ENCODE measurements at regions not wholly inside any gene's neighbourhood (a gene's known extent, or its start where the extent isn't known, plus 50 kb on each side); places are given as distances from the start of the nearest gene placed in this dataset.
A peak's percentile ranks its signal among the peaks of the same experiment; 100 is the strongest.
"Not testable (repeated sequence)": the region's sequence is repeated elsewhere in the genome, so short reads cannot be mapped to it uniquely, and the experiment has no call there.

DNA sequence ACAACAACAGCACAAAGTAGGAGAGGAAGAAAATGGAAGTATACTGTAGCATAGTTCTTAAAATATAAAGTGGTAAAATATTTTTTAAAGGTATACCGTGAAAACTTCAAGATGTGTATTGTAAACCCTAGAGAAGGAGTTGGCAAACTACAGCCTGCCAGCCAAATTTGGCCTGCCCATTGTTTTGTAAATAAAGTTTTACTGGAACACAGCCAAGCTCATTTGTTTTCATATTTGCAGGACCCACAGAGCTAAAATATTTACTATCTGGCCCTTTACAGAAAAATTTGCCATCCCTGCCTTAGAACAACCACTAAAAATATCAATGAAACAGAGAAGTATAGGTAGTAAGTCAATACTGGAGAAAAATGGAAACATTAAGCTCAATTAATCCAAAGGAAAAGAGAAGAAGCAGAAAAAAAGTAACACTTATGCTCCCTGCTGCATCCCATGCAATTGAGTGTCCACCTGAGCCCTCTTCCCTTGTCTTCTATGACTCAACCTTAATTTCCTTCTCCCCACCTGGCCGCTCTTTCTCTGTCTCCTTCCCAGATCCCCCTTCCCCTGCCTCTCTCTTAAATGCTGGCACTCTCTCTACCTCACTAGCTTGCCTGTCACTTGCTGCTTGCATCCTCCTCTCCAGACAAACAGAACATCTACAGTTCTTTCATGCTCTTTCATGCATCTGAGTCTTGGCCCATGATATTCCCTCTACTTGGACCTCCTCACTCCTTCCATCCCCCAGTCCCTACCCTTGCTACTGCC is 50.6 kb upstream of the FER start:
- DNase-seq (ENCODE audit: low spot score) = no peak

DNA sequence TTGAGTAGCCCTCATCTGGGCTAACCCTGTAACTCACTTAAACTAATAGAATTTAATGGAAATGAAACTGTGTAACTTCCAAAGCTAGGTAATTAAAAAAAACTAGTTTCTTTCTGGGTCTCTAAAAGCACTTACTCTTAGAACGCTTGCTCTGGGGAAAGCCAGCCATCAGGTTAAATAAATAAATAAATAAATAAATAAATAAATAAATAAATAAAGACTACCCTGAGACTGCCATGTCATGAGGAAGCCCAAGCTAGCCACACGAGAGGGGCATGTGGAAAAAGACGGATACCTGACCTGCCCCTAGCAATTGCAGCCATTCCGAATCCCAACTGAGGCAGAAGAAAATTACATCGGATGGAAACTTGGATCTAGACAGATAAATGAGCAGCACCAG is 51.3 kb upstream of the FER start:
- no peak for DNase-seq (ENCODE audit: low spot score)

DNA sequence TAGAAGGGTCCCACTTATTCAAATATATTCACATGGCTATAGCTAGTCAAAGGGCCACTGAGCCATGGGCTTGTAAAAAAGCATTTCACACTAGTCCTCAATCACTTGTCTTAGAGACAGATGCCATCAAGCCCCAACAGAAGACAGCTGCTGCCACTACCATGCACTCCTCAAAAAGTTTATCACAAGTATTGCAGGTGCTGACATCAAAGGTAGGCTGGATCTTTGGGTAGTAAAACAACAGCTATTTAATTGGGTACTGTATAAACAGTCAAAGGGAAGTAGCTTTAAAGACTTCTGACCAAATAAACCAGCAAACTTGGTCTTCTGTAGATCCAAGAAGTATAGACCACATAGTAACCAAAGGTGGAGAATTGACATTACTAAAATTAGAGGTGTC is 59.2 kb upstream of the FER start:
- DNase-seq (ENCODE audit: low spot score) = no peak

DNA sequence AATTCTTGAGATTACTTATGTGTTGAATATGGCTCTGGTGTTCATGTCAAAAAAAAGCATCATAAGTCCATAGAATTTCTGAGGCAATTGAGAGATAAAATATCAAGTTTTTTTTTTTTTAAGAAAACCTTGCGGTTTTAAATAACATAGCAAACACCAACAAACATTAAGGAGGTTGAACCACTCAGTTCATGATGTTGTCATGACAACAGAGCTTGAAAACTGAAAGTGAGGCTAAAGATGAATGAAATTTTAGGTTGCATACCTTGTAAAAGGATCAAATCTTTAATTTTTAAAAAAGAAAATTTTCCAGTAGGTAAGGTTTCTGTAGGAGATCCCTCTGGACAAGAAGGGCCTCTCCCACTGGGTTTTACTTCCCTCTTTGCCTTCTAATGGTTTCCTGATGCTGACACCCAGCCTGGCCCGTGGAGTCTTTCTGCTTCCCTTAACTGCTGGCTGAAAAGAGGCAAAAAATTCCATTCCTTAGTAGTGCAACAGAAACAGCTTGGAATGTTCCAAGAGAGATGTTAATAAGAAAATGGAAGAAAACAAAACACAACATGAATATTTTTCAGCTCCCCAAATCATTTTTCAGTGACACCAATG is 60.0 kb upstream of the FER start:
- peak; percentile 34 for DNase-seq (ENCODE audit: low spot score)

DNA sequence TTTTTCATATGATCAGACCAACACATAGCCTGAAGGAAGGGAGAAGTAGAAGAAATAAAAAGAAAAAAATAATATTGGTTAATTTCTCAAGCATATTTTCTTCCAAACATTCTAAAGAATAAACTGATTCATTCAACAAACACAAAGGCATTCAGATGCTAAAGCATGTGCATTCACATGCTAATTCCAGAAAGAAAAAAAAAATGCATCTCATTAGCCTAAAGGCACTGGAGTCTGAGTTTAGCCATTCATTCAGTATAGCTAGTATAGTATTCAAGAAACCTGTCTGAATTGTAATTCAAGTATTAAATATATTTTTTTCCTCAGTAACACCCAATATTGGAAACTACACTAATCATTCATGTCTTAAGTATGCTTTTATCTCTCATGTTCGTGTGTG is 61.0 kb upstream of the FER start:
- DNase-seq (ENCODE audit: low spot score) = no peak

DNA sequence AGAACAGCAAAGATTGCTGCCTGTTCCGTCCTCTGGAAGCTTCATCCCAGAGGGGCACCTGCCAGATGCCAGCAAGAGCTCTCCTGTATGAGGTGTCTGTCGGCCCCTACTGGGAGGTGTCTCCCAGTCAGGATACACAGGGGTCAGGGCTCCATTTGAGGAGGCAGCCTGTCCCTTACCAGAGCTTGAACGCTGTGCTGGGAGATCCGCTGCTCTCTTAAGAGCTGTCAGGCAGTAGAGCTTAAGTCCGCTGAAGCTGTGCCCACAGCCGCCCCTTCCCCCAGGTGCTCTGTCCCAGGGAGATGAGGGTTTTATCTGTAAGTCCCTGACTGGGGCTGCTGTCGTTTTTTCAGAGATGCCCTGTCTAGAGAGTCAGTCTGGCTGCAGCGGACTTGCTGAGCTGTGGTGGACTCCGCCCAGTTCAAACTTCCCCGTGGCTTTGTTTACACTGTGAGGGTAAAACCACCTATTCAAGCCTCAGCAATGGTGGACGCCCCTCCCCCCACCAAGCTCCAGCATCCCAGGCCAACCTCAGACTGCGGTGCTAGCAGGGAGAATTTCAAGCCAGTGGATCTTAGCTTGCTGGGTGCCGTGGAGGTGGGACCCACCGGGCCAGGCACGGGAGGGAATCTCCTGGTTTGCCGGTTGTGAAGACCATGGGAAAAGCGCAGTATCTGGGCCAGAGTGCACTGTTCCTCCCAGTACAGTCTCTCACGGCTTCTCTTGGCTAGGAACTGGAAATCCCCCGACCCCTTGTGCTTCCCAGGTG is 62.1 kb upstream of the FER start:
- DNase-seq (ENCODE audit: low spot score) = not testable (repeated sequence)

DNA sequence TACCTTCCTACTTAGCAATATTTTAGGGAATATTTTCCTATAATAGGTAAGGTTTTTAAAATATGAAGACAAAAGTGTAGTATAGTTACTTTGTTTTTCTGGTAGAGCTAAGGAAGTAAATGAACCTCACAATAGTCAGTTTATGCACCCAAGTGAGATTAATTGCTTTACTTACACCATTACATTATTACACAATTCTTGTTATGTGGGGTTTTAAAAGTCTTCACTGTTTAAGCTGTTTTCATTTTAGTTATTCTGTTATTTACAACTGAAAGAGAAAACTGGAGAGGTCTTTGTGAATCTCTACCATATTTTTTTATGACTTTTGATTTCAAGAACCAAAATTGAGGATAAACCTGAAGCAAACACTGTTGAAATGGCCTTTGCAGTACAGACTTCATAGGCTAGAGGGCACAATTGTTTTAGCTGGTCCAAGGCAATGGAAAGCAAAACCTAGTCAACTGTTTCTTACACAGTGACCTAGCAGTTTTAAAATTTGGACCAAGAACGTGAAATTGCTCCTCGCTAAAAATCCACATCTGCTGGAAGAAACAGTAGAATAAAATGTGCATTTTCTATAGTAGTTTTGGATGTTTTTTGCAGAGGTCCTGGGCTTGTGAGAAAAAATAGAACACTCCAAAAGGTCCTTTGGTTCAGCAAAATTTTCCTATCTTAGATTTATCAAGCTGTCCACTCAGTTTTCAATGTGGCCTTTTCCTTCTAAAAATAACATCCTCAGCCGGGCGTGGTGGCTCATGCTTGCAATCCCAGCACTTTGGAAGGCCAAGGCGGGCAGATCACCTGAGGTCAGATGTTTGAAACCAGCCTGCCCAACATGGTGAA is 66.4 kb upstream of the FER start:
- peak; percentile 58 for DNase-seq (ENCODE audit: low spot score)

DNA sequence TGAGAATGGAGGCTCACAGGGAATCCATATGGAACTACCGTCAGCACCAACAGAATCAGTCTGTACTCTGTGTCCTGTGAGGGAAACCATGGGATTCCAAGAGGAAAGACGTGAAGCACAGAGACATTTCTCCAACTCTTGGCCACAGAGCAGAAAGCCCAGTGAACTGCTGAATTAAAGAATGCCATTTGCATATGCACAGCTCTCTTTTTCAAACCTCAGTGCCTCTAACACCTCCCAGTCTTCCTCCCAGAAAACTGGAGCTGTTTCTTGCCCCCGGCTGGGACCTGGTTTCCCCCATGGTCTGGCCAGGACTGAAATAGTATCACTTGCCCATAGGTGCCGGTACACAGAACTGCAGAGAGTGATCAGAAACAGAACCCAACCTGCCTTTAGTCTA is 69.6 kb upstream of the FER start:
- no peak for DNase-seq (ENCODE audit: low spot score)

DNA sequence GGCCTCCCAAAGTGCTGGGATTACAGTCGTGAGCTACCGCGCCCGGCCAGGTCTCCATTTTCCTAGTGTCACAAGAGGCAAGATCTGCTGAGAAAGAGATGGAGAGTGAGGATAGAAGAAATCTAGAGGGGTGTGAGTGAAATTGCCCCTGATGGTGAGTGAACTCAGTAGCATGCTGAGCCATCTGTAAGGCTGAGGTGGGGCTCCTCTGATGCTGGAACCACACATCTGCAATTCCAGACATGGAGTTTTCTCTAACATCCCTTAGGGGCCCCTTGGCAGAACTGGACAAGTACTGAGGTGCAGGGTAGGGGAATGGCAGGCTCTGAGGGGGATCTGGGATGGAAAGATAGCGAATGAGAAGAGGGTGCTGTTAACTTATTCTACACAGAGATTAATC is 72.0 kb upstream of the FER start:
- no peak for DNase-seq (ENCODE audit: low spot score)

DNA sequence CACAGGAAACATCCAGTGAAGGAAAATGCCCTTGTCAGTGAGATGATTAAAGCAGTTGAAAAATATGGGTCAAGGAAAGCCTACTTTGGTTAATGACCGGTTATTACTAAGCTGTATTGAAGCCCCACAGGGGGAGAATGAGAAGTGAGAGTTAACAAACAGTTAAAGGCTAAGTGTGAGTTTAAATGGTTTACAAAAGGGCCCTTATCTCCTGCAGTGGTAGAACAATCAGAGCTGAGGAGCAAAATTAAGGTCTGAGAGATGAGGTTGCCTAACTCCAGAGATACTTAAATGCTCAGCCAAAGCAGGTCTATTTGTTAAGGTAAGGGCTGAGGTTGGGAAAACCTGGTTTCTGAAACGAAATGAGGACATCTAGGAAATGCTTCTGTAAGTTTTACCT is 75.1 kb upstream of the FER start:
- no peak for DNase-seq (ENCODE audit: low spot score)

DNA sequence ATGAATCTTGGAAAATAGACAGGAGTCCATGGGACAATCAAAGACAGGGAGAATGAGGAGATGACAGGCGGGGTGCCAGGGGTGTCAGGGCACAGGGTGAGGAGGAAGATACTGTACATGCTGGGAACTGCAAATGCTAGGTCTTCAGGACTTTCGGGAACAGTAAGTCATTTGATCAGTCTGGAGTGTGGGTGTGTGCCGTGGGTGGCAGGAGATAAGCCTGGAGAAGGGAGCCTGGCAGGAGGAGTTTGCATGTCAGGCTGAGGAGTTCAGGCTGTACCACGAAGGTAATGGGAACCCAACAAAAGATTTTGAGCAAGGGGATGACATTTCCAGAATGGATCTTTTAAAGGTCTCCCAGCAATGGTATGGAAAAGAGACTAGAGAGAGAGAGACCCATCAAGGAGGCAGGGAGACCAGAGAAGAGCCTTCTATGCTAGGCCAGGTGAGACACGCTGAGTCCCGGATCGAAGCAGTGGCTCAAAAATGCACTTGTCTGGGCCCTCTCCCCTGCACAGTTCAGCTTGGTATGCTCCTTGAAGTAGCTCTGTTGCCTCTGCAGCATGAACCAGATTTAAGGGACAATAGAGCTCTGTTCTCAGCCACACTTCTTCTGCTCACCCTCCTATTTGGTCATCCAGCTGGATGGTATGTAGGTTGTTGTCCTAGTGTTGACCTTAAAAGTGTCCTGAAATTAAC is 77.0 kb upstream of the FER start:
- no peak for DNase-seq (ENCODE audit: low spot score)

DNA sequence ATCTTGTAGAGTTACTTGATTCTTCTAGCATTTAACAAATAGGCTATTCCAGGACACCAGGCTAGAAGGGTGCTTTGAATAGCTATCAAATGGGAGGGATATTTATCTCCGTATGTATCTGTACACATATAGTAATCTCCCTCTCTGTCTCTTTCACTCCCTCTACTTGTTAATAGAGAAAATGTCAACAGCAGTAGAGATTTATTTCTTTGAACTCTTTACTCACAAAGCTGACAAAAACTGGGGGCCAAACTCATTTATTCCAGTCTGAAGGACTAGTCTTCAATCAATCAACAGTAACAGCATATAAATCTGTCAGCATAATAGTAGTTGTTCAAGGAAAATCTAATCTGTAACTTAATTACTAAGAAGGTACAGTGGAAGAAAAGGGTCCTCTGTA is 78.2 kb upstream of the FER start:
- no peak for DNase-seq (ENCODE audit: low spot score)

DNA sequence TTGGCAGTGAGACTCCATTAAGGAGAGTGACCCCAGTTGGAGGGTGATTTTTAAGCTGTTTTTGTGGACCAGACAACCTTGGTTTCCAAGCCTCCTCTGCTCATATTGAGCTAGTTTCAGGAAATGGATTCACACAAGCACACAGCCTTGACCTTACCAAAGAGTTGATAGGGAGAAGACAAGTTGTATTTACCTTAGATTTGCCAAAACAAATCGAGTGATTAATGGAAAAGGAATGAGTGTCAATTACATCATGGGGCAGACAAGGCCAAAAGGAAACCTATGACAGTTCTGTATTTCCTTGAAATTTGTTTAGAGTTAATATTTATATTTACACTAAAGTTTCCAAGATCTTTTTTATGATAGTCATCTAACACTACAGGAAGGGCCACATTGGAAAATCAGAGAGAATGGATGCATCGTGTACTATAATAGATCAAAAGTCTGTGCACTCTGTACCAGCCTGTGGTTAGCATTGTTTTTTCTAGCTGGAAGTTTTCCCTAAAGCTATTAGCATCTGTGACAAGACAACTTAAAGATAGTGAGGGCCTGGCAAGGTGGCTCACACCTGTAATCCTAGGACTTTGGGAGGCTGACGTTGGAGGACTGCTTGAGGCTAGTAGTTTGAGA is 86.0 kb upstream of the FER start:
- DNase-seq (ENCODE audit: low spot score) = peak; percentile 7

DNA sequence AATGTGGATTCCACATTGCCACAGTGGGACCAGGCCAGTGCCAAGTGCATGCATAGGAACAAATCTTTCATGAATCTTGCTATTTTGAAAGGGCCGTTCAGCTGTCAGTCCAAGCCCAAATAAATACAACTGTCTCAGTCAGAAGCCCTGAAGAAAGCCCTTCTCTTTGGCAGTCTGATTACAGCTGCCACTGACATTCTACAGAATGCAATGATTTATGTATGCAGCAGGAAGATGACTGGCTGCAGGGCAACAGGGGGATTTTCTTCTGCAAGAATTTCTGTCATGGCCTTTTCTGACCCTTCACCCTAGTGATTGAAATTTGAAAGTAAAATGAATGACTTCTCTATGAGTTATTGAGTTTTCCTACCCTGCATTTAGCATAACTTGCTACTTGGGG is 86.7 kb upstream of the FER start:
- no peak for DNase-seq (ENCODE audit: low spot score)

DNA sequence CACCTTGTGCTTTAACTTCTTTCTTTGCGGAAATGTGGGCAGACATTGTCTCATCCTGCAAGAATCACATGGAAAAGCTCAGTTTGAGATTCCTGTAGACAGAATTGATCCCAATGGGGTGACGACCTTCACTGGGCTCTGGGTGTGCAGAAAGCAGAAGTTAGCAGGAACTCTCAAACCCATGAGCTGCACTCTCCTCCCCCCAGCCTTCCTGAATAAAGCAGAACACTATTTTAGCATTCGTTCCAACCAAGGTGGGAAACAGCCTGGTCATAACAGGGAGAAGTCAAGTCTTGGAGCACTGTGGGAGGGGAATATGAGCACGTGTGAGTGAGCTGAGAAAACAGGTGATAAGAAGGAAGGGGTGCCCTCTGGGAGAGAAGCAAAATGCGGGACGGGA is 87.4 kb upstream of the FER start:
- DNase-seq (ENCODE audit: low spot score) = no peak

DNA sequence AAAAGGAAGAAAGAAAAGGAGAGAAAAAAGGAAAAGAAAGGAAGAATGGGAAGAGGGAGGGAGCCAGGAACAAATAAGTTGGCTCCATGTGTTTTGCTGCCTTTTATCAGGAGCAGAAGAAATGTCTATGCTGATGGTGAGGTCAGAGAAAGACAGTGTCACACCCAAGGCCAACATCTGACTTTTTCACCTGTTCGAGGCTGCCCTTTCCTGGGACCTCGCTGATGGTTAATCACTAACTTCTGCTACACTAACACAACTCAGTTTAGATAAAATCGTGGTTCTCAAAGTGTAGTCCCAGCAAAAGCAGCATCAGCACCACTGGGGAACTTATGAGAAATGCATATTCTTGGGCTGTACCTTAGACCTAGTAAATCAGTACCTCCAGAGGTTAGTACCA is 88.2 kb upstream of the FER start:
- no peak for DNase-seq (ENCODE audit: low spot score)

DNA sequence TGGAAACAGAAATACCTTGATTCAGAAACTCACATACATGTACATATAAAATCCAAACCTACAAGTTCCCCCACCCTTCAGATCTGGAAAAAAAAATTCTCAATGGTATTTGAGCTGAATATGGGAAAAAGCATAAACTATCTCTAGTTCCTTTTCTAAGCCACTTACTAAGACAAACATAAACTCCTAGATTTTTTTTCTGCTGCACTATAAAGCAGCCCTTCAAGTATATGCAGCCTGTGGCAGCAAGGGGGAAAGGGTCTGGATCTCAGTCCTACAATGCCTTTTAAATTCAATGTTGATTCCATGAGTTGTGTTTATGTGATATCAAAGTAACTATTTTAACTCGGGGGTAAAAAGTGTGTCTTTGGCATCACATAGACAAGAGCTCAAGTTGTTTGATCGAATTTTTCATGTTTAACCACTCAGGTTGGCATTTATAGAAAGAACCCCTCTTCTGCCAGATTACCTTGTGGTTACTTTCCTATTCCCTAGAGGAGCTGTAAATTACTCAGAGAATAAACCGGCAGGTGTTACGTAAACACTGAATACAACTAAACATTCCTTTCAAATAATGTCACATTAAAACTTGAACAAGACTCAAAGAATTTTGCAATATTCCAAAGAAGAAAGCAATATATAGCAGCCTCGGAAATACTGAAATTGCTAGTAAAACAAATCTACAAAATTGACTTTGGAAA is 91.8 kb upstream of the FER start:
- no peak for DNase-seq (ENCODE audit: low spot score)

DNA sequence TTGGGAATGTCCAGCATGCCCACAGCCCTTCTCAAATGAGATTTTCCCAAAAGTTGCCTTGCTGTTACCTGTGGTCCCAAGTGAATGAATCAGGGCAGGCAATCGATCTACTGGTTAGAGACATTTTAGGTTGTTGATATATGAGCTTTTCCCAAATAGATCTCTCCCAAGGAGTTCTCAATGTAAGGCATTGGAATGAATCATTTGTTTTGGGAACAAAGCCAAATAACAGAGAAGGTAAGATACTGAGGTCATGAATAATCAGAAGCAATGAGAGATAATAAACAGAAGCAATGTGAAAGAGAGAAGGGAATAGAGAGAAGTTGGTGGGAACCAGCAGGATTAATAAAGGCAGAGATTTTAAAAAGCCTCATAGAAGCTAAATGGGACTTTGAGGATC is 93.6 kb upstream of the FER start:
- no peak for DNase-seq (ENCODE audit: low spot score)

DNA sequence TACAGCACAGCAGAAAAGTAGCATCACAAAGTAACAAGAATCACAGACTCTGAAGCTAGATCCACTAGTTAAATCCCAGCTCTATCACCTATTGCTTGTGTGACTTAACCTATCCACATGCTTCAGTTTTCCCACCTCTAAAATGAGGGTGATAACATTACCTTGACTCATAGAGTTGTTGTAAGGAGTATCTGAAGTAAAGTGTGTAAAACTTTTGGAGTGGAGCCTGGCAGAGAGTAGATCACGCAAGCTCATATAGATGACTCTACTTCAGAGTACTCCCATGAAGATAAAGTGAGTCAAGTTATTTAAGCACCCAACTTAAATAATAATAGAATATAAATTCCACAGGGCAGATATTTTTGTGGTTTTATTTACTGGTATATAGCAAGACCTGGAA is 94.5 kb upstream of the FER start:
- no peak for DNase-seq (ENCODE audit: low spot score)

DNA sequence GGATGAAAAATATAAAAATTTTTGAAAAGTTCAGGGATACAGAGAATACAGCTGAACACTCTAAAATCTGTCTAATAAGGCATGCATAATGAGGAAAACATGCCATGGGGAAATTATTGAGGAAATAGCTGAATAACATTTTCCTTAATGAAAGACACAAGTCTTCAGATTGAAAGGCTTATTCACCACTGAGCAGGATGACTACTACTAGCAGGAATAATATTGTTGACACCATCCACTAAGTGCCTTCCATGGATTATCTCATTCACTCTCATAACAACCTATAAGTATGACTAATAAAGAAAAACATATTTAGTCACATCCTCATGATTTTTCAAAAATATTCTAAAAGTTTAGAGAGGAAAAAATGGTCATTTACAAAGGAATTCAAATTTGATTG is 96.7 kb upstream of the FER start:
- DNase-seq (ENCODE audit: low spot score) = peak; percentile 29

DNA sequence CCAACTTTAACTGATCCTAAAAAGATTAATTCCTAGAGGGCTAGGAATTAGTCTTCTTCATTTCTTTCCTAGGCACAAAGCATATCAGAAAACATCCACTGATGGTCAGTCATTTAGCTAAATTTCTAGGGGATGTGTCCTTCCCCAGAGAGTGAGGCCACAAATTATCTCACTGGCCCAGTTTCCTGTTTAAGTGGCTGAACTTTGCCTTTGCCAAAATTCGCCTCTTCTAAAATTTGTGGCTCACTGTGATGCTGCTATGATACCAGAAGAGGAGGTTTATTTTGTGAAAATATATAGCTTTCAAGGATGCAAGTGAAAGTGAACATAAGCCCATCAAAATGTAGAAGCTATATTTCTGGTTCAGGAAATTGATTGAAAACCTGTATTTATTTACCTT is 98.1 kb upstream of the FER start:
- DNase-seq (ENCODE audit: low spot score) = no peak
